ENCODE measurements at regions not wholly inside any gene's neighbourhood (a gene's known extent, or its start where the extent isn't known, plus 50 kb on each side); places are given as distances from the start of the nearest gene placed in this dataset.

DNA sequence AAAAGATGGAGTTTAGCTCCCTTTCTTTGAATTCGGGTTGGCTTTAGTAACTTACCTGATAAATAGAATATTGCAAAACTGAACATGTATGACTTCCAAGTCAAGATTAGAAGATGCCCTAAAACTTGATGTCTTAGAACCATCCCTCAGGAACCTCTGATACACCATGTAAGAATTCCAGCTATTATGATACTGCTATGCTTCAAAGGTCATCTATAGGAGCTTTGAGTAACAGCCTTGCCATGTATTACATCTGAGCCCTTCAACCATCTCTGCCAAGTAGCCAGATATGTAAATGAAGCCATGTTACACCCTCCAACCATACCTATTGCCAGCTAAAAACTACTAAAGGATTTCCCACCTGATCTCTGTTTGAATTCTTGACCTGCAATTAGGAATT, 854.2 kb downstream of the SI start:
- no peak for DNase-seq

DNA sequence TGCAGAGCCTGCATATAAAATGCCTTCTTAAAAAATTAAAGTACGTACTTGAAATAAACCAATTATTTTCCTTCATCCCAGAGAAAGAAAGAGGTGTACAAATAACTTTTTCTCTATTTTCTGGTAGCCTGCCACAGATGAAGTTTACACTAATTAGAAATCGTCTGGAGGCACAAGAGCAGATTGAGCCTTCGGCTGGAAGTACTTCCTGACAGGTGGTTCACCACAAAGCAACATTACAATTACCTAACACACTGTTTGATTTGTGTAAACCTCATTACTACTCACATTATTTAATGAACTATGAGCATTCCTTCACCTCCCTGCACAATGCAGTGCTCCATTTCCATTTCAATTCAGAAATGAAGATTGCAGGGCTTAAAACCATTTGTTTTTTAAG, 856.1 kb downstream of the SI start:
- DNase-seq, result no peak

- no peak for DNase-seq
Measured at GRCh38 chr3:164221297-164221696, 857.0 kb downstream of the SI start.

- DNase-seq, result no peak
Measured at GRCh38 chr3:164209363-164209762, 868.9 kb downstream of the SI start.

DNA sequence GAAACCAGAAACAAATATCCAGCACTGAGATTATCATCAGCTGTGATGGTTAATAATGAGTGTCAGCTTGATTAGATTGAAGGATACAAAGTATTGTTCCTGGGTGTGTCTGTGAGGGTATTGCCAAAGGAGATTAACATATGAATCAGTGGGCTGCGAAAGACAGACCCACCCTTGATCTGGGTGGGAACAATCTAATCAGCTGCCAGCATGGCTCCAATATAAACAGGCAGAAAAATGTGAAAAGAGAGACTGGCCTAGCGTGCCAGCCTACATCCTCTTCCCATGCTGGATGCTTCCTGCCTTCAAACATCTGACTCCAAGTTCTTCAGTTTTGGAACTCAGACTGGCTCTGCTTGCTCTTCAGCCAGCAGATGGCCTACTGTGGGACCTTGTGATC, 869.5 kb downstream of the SI start:
- no peak for DNase-seq

DNA sequence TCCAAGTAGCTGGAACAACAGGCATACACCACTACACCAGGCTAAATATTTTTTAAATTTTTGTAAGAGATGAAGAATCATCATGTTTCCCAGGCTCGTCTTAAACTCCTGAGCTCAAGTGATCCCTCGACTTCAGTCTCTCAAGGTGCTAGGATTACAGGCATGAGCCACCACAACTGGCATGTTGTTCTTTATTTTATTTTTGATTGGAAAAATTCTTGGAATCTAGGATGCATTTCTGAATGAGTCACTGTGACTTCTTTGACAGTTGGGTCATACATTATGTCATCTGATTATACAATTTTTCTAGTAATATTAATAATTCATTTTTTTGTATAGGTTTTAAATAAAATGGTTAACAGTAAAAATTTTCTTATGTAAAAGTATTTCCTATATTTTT, 870.2 kb downstream of the SI start:
- DNase-seq, result no peak

DNA sequence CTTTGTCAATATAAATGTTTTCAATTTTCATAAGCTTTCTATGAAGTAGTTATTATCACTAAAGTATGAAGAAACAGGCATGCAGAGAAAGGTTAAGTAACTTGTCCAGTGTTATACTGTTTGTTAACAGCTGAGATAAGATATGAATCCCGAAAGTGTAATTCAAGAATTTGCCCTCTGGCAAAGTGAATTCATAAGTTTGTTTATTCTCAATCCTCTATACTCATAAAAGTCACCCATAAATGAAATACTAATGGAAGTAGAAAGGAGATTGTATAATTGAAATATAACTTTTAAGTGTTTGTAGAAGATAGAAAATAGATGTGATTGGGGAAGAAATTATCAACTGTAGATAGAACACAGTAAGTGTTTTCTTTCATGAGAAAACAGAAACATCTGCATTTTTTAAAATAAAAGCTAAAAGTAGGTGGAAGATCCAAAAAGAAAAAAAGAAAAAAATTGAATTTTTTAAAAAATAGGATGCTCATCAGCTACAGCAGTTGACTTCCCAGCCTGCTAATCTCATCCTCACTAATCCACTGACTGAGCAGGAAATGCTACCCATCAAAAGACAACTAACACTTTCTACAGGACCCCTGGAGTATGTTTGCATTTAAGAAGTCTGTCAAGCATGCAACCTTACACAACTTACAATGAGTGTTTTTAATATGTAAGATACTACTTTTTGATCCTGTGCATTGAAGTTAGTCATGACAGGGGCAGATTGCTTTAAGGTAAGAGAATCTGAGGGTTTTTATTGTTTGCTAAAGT, 878.1 kb downstream of the SI start:
- DNase-seq, result no peak

- DNase-seq, result no peak
Measured at GRCh38 chr3:164196477-164196876, 881.8 kb downstream of the SI start.

DNA sequence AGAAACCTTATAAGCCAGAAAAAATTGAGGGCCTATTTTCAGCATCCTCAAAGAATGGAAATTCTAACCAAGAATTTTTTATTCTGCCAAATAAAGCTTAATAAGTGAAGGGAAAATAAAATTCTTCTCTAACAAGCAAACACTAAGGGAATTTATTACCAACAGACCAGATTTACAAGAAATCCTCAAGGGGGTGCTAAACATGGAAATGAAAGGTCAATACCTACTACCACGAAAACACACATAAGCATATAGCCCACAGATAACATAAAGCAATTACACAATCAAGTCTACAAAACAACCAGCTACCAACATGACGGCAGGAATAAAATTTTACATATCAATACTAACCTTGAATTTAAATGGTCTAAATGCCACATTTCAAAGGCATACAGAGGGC, 883.5 kb downstream of the SI start:
- DNase-seq, result no peak

DNA sequence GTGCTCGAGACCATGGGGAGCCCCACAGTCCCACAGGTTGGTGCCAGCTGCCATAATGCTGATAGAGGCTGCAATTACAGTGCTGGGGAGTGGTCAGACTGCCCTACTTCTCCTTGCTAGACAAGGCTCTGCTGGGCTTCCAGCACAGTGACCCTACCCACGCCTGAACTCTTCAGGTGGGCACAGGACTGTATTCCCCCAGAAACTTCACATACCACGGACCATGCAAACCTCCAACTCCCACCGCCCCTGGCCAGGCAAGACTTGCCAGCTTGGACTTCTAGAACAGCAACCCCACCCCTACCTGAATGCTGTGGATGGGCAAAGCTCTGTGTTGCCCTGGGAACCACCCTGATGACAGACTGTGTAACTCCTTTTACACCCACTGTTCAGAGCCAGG, 885.3 kb downstream of the SI start:
- DNase-seq, result no peak

DNA sequence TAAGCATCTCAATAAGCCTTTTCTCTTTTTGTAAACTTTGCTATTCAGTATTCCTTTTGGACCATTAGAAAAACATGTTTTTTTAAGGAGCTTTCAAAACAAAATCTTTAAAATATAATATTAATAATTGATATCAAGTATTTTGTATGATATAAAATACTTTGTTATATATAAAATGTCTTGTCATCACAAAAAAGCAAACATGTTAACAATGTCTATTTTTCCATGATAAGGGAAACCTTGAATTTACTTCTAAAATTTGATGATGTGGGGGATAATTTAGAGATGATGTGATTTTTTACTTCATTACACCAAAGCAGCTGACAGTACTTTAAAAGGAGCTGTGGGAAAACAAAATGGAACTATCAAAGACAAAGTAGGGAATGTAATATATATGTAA, 887.7 kb downstream of the SI start:
- DNase-seq, result no peak

- DNase-seq, result no peak
Measured at GRCh38 chr3:164186095-164186494, 892.2 kb downstream of the SI start.

GRCh38 chr3:164179110-164179774, 899.1 kb downstream of the SI start:
- no peak for DNase-seq

DNA sequence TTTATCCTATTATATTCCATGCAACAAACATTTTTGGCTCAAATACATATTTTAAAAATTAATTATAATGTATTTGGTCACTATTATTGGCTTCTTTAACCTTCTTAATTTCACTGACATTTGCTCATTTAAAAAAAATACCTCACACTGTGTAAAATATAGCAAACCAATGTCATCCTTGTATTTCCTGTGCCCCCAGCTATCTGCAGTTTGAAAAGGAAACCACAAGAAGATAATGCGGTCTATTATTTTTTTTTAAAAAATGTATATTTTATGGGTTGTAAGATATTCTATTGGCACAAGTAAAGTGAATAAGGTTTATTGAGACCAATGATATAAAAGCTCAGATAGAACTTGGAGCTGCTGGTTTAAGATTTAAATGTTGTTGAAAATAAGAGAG, 904.2 kb downstream of the SI start:
- peak; percentile 58 for DNase-seq

DNA sequence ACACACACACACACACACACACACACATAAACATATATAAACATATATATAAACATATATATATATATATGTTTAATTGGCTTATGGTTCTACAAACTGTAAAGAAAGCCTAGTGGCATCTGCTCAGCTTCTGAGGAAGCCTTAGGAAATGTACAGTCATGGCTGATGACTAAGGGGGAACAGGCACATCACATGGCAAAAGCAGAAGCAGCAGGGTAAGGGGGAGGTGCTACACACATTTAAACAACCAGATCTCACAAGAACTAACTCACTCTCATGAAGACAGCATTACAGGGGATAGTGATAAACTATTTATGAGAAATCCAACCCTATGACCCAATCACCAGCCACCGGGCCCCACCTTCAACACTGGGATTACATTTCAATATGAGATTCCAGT, 922.9 kb downstream of the SI start:
- DNase-seq, result peak; percentile 32

GRCh38 chr3:164144824-164145223, 933.5 kb downstream of the SI start:
- no peak for DNase-seq

DNA sequence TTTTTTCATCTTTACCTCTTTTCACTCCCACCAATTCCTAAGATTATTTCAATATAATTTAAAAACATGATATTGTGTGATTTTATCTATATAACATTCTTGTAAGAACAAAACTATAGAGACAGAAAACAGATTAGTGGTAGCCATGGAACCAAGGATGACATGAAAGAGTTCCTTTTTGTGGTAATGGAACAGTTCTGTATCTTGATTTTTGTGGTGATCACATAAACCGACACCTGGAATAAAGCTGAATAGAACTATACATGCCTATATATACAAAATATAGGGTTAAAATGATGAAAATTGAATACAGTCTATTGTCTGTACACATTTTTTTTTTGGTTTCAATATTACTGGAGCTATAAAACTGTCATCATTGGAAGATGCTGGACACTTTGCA, 945.4 kb downstream of the SI start:
- DNase-seq, result no peak

GRCh38 chr3:164113371-164114332, 964.6 kb downstream of the SI start:
- no peak for DNase-seq

- DNase-seq, result no peak
Measured at GRCh38 chr3:164096352-164096751, 981.9 kb downstream of the SI start.

DNA sequence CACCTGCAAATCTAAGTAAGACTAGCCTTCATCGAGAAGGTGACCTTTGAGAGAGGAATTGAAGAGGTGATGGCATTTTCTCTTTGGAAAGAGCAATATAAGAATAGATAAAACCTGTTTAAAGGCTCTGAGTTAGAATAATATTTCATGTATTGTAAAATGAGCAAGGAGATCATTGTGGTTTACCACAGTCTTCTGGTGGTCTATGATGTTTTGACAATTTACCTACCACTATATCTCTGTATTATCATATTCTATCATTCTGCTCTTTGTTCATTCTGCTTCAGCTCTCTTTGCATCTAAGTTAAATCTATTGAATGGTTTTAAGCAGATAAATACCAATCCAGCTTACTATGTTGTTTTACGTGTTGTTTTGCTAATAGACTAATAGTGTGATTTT, 982.3 kb downstream of the SI start:
- no peak for DNase-seq

DNA sequence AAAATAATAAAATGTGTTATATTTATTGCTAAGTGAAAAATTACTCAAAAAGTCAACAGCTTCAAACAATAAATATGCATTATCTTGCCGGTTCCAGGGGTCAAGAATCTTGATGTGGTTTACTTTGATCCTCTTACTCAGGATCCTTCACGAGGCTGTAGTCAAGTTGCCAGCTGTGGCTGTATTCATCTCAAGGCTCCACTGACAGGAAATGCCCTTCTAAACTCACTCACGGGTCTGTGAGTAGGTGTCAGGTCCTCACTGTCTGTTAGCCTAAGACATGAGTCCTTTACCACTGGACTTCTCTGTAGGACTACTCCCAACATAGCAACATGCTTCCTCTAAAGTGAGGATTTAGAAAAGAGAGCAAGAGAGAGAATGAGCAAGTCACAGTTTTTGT, 983.0 kb downstream of the SI start:
- no peak for DNase-seq

- DNase-seq, result no peak
Measured at GRCh38 chr3:164094546-164094945, 983.8 kb downstream of the SI start.

GRCh38 chr3:164080208-164080607, 998.1 kb downstream of the SI start:
- no peak for DNase-seq

- no peak for DNase-seq
Measured at GRCh38 chr3:164064298-164064697, 1014.0 kb downstream of the SI start.

Data from hematopoietic multipotent progenitor cell treated with erythropoietin and hydrocortisone succinate and interleukin-3 and kit ligand, for 4 days (in vitro differentiated cells).